ENCODE measurements at regions not wholly inside any gene's neighbourhood (a gene's known extent, or its start where the extent isn't known, plus 50 kb on each side); places are given as distances from the start of the nearest gene placed in this dataset.

GRCh38 chr7:57685418-57685817 lies 235.4 kb downstream of the ZNF716 start:
- Histone ChIP-seq H3K23me2 (ENCODE audit: insufficient read length, low read depth, low read length, poor library complexity, severe bottlenecking) (no peaks in the 10 kb centered on the region), H3K23ac (ENCODE audit: insufficient read length, low read depth, low read length) (no peak overlapping the region), H3K9ac (ENCODE audit: extremely low read depth, insufficient read length, low read length) (no peak overlapping the region), H3K4me2 (ENCODE audit: insufficient read depth, insufficient read length, low read length) (no peak overlapping the region), H2BK12ac (ENCODE audit: insufficient read length, low read depth, low read length) (no peak overlapping the region), H3K4ac (ENCODE audit: low read depth, low read length) (no peak overlapping the region), H2AFZ (ENCODE audit: low read length) (no peak overlapping the region), H3K56ac (ENCODE audit: insufficient read length, low read depth, low read length) (no peak overlapping the region), H3K79me1 (ENCODE audit: insufficient read depth, low read depth, low read length, poor library complexity, severe bottlenecking) (no peaks in the 10 kb centered on the region), H3K14ac (ENCODE audit: insufficient read depth, low read length) (no peak overlapping the region), H3K27me3 (ENCODE audit: insufficient read depth, low read length) (no peaks in the 10 kb centered on the region), H3K79me2 (ENCODE audit: insufficient read depth, low read length) (no peaks in the 10 kb centered on the region), H4K8ac (replicated peaks; ENCODE audit: insufficient read length, low read depth, low read length) (no peak overlapping the region), H2AK5ac (ENCODE audit: insufficient read length, low read length) (no peak overlapping the region), H2BK5ac (ENCODE audit: insufficient read length, low read length) (no peak overlapping the region), H3T11ph (ENCODE audit: low read length) (no peak overlapping the region), H2BK15ac (ENCODE audit: low read depth, low read length) (no peak overlapping the region), H4K20me1 (ENCODE audit: control insufficient read depth, insufficient read depth, insufficient read length) (no peaks in the 10 kb centered on the region), H2BK120ac (ENCODE audit: low read depth, low read length, poor library complexity, severe bottlenecking) (no peak overlapping the region), H4K91ac (ENCODE audit: insufficient read length, low read depth, low read length) (no peak overlapping the region), H3K9me3 (ENCODE audit: control insufficient read depth, low read depth, low read length) (peaks cover 20% of the 10 kb centered on the region), H4K5ac (ENCODE audit: insufficient read length, low read depth, low read length) (no peak overlapping the region), H3K18ac (ENCODE audit: insufficient read length, low read depth, low read length) (no peak overlapping the region), H3K4me1 (ENCODE audit: insufficient read depth, low read length) (no peaks in the 10 kb centered on the region), H2BK20ac (ENCODE audit: low read depth, low read length, poor library complexity, severe bottlenecking) (no peak overlapping the region), H3K27ac (ENCODE audit: insufficient read length, low read depth, low read length) (no peak overlapping the region)
- H3K9me3 Mint-ChIP-seq = peaks cover 71 to 75% of the 10 kb centered on the region in 2 experiments
- no peak overlapping the region for H3K27ac Mint-ChIP-seq
- no peak for DNase-seq
- no peaks in the 10 kb centered on the region for H3K4me1 Mint-ChIP-seq
- no peak for TF ChIP-seq CTCF (conservative IDR thresholded peaks at IDR 0.05)
- peaks cover 0 to 11% (median 2%) of the 10 kb centered on the region in 3 experiments; a peak in 5 of 7 replicates for H3K36me3 Mint-ChIP-seq (ENCODE audit: insufficient read depth in 1 of 3, low read depth in 3 of 3)
- H3K27me3 Mint-ChIP-seq (ENCODE audit: low read depth) = peaks cover 2% of the 10 kb centered on the region; the same call in 1 of the 2 replicates
- H3K4me3 Mint-ChIP-seq = no peak overlapping the region
- WGBS (ENCODE audit: extremely low coverage, insufficient read length, low lambda C conversion rate) = no CpG with 5 or more reads among the region's 1 CpG

Data from H9 (cell line).